AG09319 (cell line): ENCODE measurements at regions not wholly inside any gene's neighbourhood (a gene's known extent, or its start where the extent isn't known, plus 50 kb on each side); places are given as distances from the start of the nearest gene placed in this dataset.

Source experiments
- DNase-seq: peaks from one replicate; pipeline ENCODE4 v3.0.0-alpha.2; 2010; ENCODE audit warnings: low read depth; ENCODE audit errors: extremely low read depth
- CTCF ChIP-seq: IDR thresholded peaks from 2 replicates; pipeline ENCODE4 v1.5.1; 2011; ENCODE audit warnings: low read depth, mild to moderate bottlenecking, inconsistent platforms, low read length, moderate library complexity

- DNase-seq, result no peak
- TF ChIP-seq CTCF, result no peak
These were observed 470.3 kb downstream of the PTPRC start for GRCh38 chr1:199109160-199109559.

DNA sequence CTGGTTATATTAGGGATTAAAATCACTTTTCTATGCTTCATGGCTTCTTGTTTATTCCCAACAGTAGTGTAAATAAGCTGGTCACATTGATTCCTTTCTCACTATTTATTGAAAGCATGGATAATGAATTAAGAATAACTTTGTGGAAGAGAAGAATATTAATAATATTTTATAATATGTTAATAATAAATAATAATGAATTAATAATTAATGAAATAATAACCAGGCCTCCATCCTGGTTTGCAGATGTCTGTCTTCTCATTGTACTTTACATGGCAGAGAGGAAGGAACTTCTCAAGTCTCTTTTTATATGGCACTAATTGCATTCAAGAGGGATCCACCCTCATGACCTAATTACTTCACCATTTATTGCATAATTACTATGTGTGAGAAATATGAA, 473.5 kb downstream of the PTPRC start:
- no peak for TF ChIP-seq CTCF
- DNase-seq, result no peak

DNA sequence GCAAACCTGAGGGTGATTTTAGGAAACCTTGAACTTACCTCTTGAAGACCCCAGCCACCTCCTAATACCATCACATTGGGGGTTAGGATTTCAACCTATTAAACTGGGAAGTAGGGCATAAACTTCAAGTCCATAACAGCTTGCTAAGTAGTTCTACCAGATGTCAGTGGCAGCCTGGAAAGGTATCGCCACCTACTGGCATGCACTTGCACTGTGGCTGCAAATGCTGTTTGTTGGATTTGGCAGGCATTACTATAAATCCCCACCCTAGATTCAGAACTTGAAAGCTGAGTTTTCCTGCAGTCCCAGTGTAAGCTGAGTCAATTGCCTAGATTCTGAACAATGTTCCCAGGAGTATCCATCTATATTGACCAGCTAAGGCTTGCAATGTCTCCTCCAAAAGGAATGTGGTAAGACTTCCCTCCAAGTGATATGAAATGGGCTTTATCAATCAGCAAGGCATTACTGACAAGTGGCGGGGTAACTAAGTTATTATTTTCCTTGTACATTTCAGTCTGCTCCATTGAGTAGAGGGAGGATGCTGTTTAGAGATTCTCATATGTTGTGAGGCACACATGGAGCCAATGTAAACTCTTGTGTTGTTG, 474.5 kb downstream of the PTPRC start:
- TF ChIP-seq CTCF, result peak; percentile 85

GRCh38 chr1:199116488-199116887, 477.6 kb downstream of the PTPRC start:
- DNase-seq, result no peak
- TF ChIP-seq CTCF, result no peak

More for the DNA sequence above, 474.5 kb downstream of the PTPRC start:
- peak; percentile 35 for DNase-seq

GRCh38 chr1:199121047-199121446, 482.2 kb downstream of the PTPRC start:
- no peak for TF ChIP-seq CTCF
- DNase-seq, result no peak

GRCh38 chr1:199122085-199122484, 483.2 kb downstream of the PTPRC start:
- DNase-seq, result no peak
- TF ChIP-seq CTCF, result no peak

GRCh38 chr1:199122532-199123311, 483.9 kb downstream of the PTPRC start:
- no peak for DNase-seq
- no peak for TF ChIP-seq CTCF
